K562 (cell line): ENCODE measurements at regions not wholly inside any gene's neighbourhood (a gene's known extent, or its start where the extent isn't known, plus 50 kb on each side); places are given as distances from the start of the nearest gene placed in this dataset.

Experiments
- BACH1 ChIP-seq: fragments of 200-800 bp; sonication (Bioruptor generic); IDR thresholded peaks from 2 replicates; pipeline ENCODE4 v1.6.1; 2016; ENCODE audit warnings: missing genetic modification characterization, missing compliant biosample characterization
- COPS2 ChIP-seq: fragments of 450-650 bp; conservative IDR thresholded peaks from 2 replicates; pipeline ENCODE4 v1.6.1; 2016; ENCODE audit warnings: mild to moderate bottlenecking, moderate library complexity
- CREM ChIP-seq: IDR thresholded peaks from 2 replicates; pipeline ENCODE4 v1.6.1; 2014; ENCODE audit warnings: antibody characterized with exemption, low read depth
- CTBP1 ChIP-seq: fragments of 450-650 bp; IDR thresholded peaks from 2 replicates; pipeline ENCODE4 v1.6.1; 2016; ENCODE audit warnings: borderline replicate concordance
- DACH1 ChIP-seq: fragments of 450-650 bp; IDR thresholded peaks from 2 replicates; pipeline ENCODE4 v1.6.1; 2018; ENCODE audit not compliant: partially characterized antibody
- FOXK2 ChIP-seq, 2 experiments: fragments of 450-650 bp; IDR thresholded peaks in 1 of 2; conservative IDR thresholded peaks in 1 of 2; 2 replicates each; pipeline ENCODE4 v1.6.1; 2016; ENCODE audit warnings: low read depth in 2 of 2, mild to moderate bottlenecking in 1 of 2
- FUS ChIP-seq: fragments of 200-400 bp; formaldehyde crosslinking; optimal IDR thresholded peaks from 2 replicates; pipeline ENCODE3; 2017; ENCODE audit warnings: low read depth, low read length
- HIVEP1 ChIP-seq: fragments of 250-450 bp; sonication (Bioruptor Pico); IDR thresholded peaks from 2 replicates; pipeline ENCODE4 v1.4.0; 2020; ENCODE audit warnings: mild to moderate bottlenecking
- HNRNPK ChIP-seq: fragments of 200-400 bp; formaldehyde crosslinking; IDR thresholded peaks from one replicate; pipeline ENCODE4 v1.6.1; 2018; ENCODE audit warnings: mild to moderate bottlenecking, low read depth, low read length; ENCODE audit not compliant: poor library complexity, severe bottlenecking
- LEF1 ChIP-seq: fragments of 450-650 bp; IDR thresholded peaks from 2 replicates; pipeline ENCODE4 v1.6.1; 2016; ENCODE audit warnings: mild to moderate bottlenecking
- MAFK ChIP-seq: IDR thresholded peaks from 2 replicates; pipeline ENCODE4 v1.6.1; 2011; ENCODE audit warnings: low read length, improper control_type of control experiment
- MTA2 ChIP-seq: fragments of 450-650 bp; IDR thresholded peaks from 2 replicates; pipeline ENCODE4 v1.6.1; 2016; ENCODE audit warnings: low read depth
- NFATC3 ChIP-seq: fragments of 450-650 bp; IDR thresholded peaks from 2 replicates; pipeline ENCODE4 v1.6.1; 2017; ENCODE audit warnings: mild to moderate bottlenecking
- PHB2 ChIP-seq: fragments of 450-650 bp; IDR thresholded peaks from 2 replicates; pipeline ENCODE4 v1.6.1; 2017; ENCODE audit warnings: low read depth
- PHF20 ChIP-seq: fragments of 450-650 bp; IDR thresholded peaks from 2 replicates; pipeline ENCODE4 v1.6.1; 2018; ENCODE audit not compliant: partially characterized antibody
- SMARCA4 ChIP-seq: fragments of 450-650 bp; IDR thresholded peaks from 2 replicates; pipeline ENCODE4 v1.6.1; 2016
- TCF7 ChIP-seq: sonication (generic); IDR thresholded peaks from 2 replicates; pipeline ENCODE4 v1.6.1; 2016; ENCODE audit warnings: antibody characterized with exemption, borderline replicate concordance
- ZNF354B ChIP-seq: fragments of 250-450 bp; sonication (Bioruptor Pico); IDR thresholded peaks from 2 replicates; pipeline ENCODE4 v1.4.0; 2020
- ZNF696 ChIP-seq: fragments of 250-450 bp; sonication (Bioruptor Pico); conservative IDR thresholded peaks from 2 replicates; pipeline ENCODE4 v1.4.0; 2020; ENCODE audit warnings: mild to moderate bottlenecking, moderate library complexity
- ZNF766 ChIP-seq: fragments of 200-800 bp; sonication (Bioruptor generic); conservative IDR thresholded peaks from 2 replicates; pipeline ENCODE4 v1.6.1; 2016; ENCODE audit warnings: missing genetic modification characterization, missing compliant biosample characterization
- TF ChIP-seq, protein P1 (sequence below), 3 experiments: fragments of 200-800 bp in 1 of 3; sonication (Bioruptor generic) in 1 of 3; sonication (generic) in 1 of 3; formaldehyde crosslinking in 1 of 3; IDR thresholded peaks; 2 replicates each; pipeline versions ENCODE4 v1.6.1 to v1.8.0; 2016 to 2022; ENCODE audit warnings: mild to moderate bottlenecking in 2 of 3, missing compliant biosample characterization in 2 of 3, missing genetic modification characterization in 2 of 3, missing genetic modification reagents in 1 of 3
- TF ChIP-seq, protein P2 (sequence below): sonication (generic); formaldehyde crosslinking; IDR thresholded peaks from 2 replicates; pipeline ENCODE4 v1.8.1; 2023; ENCODE audit warnings: mild to moderate bottlenecking, missing genetic modification reagents
- TF ChIP-seq, protein P3 (sequence below): fragments of 250-450 bp; sonication (Bioruptor Pico); IDR thresholded peaks from 2 replicates; pipeline ENCODE4 v1.5.0; 2021
- TF ChIP-seq, protein P4 (sequence below): sonication (generic); formaldehyde crosslinking; IDR thresholded peaks from 2 replicates; pipeline ENCODE4 v1.9.0; 2022; ENCODE audit warnings: mild to moderate bottlenecking, missing genetic modification reagents
- TF ChIP-seq, protein P5 (sequence below): fragments of 200-800 bp; sonication (Bioruptor generic); IDR thresholded peaks from 2 replicates; pipeline ENCODE4 v1.6.1; 2017; ENCODE audit warnings: missing genetic modification characterization, missing compliant biosample characterization

DNA sequence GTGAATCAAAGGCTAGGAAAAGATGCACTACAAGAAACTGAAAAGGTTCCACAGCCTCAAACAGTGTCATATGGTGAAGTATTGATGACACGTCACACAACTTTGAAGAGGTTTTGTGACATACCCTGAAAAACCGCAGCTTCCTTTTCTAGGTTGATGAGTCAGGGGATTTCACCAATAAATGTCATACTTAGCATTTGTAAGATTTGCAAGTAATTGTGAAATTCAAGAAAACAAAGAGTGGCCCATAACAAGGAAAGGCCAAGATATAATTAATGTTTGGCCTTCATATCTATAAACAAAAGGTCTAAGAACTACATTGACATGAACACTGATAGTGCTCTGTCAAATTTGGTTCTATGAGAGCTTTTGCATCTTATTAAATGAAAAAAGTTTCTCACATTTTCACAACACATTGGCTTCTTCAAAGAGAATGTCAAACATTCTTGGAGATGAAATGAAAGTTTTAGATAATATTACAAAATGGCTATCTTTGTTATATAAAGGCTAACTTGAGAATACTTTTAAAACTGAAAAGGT is 62.0 kb upstream of the NAMPT start (continued):
- TF ChIP-seq, protein P1, sequence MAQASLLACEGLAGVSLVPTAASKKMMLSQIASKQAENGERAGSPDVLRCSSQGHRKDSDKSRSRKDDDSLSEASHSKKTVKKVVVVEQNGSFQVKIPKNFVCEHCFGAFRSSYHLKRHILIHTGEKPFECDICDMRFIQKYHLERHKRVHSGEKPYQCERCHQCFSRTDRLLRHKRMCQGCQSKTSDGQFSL (CRISPR knock-in tag; IDR thresholded peaks at IDR 0.05): no peak
- TF ChIP-seq, protein P1 (tag; IDR thresholded peaks at IDR 0.05): no peak
- TF ChIP-seq ZNF696 (no peak), CREM (peak; percentile 97), DACH1 (peak; percentile 14), ZNF354B (CRISPR knock-in tag) (no peak), SMARCA4 (peak; percentile 95), PHF20 (no peak), NFATC3 (no peak), HNRNPK (no peak), MAFK (peak; percentile 94), CTBP1 (peak; percentile 54; the same call in 1 of the 2 replicates), BACH1 (tag) (peak; percentile 93), ZNF766 (CRISPR knock-in tag) (peak; percentile 92), COPS2 (no peak), PHB2 (no peak), TCF7 (peak; percentile 97), FUS (no peak), LEF1 (peak; percentile 95; the same call in 1 of the 2 replicates), FOXK2 (conservative IDR thresholded peaks at IDR 0.05 in 1 of 2, IDR thresholded peaks at IDR 0.05 in 1 of 2; ENCODE audit: low read depth in 2 of 2) (no peak), MTA2 (no peak), HIVEP1 (CRISPR knock-in tag) (no peak)
- TF ChIP-seq, protein P2, sequence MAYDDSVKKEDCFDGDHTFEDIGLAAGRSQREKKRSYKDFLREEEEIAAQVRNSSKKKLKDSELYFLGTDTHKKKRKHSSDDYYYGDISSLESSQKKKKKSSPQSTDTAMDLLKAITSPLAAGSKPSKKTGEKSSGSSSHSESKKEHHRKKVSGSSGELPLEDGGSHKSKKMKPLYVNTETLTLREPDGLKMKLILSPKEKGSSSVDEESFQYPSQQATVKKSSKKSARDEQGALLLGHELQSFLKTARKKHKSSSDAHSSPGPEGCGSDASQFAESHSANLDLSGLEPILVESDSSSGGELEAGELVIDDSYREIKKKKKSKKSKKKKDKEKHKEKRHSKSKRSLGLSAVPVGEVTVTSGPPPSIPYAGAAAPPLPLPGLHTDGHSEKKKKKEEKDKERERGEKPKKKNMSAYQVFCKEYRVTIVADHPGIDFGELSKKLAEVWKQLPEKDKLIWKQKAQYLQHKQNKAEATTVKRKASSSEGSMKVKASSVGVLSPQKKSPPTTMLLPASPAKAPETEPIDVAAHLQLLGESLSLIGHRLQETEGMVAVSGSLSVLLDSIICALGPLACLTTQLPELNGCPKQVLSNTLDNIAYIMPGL: no peak
- TF ChIP-seq, protein P3, sequence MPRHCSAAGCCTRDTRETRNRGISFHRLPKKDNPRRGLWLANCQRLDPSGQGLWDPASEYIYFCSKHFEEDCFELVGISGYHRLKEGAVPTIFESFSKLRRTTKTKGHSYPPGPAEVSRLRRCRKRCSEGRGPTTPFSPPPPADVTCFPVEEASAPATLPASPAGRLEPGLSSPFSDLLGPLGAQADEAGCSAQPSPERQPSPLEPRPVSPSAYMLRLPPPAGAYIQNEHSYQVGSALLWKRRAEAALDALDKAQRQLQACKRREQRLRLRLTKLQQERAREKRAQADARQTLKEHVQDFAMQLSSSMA: no peak
- TF ChIP-seq, protein P4, sequence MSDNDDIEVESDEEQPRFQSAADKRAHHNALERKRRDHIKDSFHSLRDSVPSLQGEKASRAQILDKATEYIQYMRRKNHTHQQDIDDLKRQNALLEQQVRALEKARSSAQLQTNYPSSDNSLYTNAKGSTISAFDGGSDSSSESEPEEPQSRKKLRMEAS: no peak
- TF ChIP-seq, protein P5, sequence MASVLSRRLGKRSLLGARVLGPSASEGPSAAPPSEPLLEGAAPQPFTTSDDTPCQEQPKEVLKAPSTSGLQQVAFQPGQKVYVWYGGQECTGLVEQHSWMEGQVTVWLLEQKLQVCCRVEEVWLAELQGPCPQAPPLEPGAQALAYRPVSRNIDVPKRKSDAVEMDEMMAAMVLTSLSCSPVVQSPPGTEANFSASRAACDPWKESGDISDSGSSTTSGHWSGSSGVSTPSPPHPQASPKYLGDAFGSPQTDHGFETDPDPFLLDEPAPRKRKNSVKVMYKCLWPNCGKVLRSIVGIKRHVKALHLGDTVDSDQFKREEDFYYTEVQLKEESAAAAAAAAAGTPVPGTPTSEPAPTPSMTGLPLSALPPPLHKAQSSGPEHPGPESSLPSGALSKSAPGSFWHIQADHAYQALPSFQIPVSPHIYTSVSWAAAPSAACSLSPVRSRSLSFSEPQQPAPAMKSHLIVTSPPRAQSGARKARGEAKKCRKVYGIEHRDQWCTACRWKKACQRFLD (CRISPR knock-in tag): peak; percentile 12; the same call in 1 of the 2 replicates
